Eye (tissue), 1 donor: ENCODE measurements at regions not wholly inside any gene's neighbourhood (a gene's known extent, or its start where the extent isn't known, plus 50 kb on each side); places are given as distances from the start of the nearest gene placed in this dataset.
A peak's percentile ranks its signal among the peaks of the same experiment; 100 is the strongest.
"Not testable (repeated sequence)": the region's sequence is repeated elsewhere in the genome, so short reads cannot be mapped to it uniquely, and the experiment has no call there.

Source experiments
- DNase-seq: peaks from one replicate; pipeline ENCODE4 v3.0.0-alpha.2; 2015

GRCh38 chr4:3936184-3936583 lies 170.0 kb downstream of the ADRA2C start:
- no peak for DNase-seq

GRCh38 chr4:3937849-3938562 lies 171.8 kb downstream of the ADRA2C start:
- DNase-seq = not testable (repeated sequence)

GRCh38 chr4:3938676-3939075 lies 172.5 kb downstream of the ADRA2C start:
- not testable (repeated sequence) for DNase-seq

GRCh38 chr4:3939954-3940591 lies 173.9 kb downstream of the ADRA2C start:
- DNase-seq = not testable (repeated sequence)

GRCh38 chr4:3941735-3942522 lies 175.7 kb downstream of the ADRA2C start:
- DNase-seq = not testable (repeated sequence)

GRCh38 chr4:3942569-3942971 lies 176.4 kb downstream of the ADRA2C start:
- DNase-seq = peak; percentile 60

- not testable (repeated sequence) for DNase-seq
Observed at GRCh38 chr4:3943051-3943450, 176.9 kb downstream of the ADRA2C start.

- DNase-seq = no peak
Observed at GRCh38 chr4:3945511-3946290, 179.5 kb downstream of the ADRA2C start.

GRCh38 chr4:3946553-3946952 lies 180.4 kb downstream of the ADRA2C start:
- not testable (repeated sequence) for DNase-seq

- DNase-seq = not testable (repeated sequence)
Observed at GRCh38 chr4:3947761-3948160, 181.6 kb downstream of the ADRA2C start.

GRCh38 chr4:3948210-3948609 lies 182.0 kb downstream of the ADRA2C start:
- not testable (repeated sequence) for DNase-seq

GRCh38 chr4:3949916-3950315 lies 183.7 kb downstream of the ADRA2C start:
- peak; percentile 56 for DNase-seq

GRCh38 chr4:3952443-3953139 lies 186.4 kb downstream of the ADRA2C start:
- not testable (repeated sequence) for DNase-seq

GRCh38 chr4:3953140-3953489 lies 186.9 kb downstream of the ADRA2C start:
- DNase-seq = not testable (repeated sequence)

- DNase-seq = peak; percentile 88
Observed at GRCh38 chr4:3954540-3955320, 188.5 kb downstream of the ADRA2C start.

GRCh38 chr4:3955321-3956164 lies 189.4 kb downstream of the ADRA2C start:
- peak; percentile 98 for DNase-seq

- peak; percentile 2 for DNase-seq
Observed at GRCh38 chr4:3956165-3956867, 190.1 kb downstream of the ADRA2C start.

- not testable (repeated sequence) for DNase-seq
Observed at GRCh38 chr4:3961091-3961672, 195.0 kb downstream of the ADRA2C start.

GRCh38 chr4:3964572-3965278 lies 198.5 kb downstream of the ADRA2C start:
- DNase-seq = not testable (repeated sequence)
